GM23338 (cell line): ENCODE measurements at regions not wholly inside any gene's neighbourhood (a gene's known extent, or its start where the extent isn't known, plus 50 kb on each side); places are given as distances from the start of the nearest gene placed in this dataset.

Experiments used
- ATAC-seq: fragments of 200-7000 bp; cut with Tn5 transposase; 3 replicates; pipeline ENCODE4 v1.9.1; 2020
- DNase-seq: peaks from one replicate; pipeline ENCODE4 v3.0.0-alpha.2; 2015; ENCODE audit warnings: low spot score
- H2AFZ ChIP-seq: fragments of 200-600 bp; sonication (generic); 2 replicates; pipeline ENCODE4 v1.8.0; 2016; ENCODE audit warnings: antibody characterized with exemption, mild to moderate bottlenecking, moderate library complexity
- H3F3A ChIP-seq: fragments of 200-600 bp; sonication (generic); replicated peaks from 2 replicates; pipeline ENCODE4 v1.8.0; 2017; ENCODE audit warnings: antibody characterized with exemption, mixed run types, low read depth
- H3K27ac ChIP-seq: fragments of 200-600 bp; sonication (generic); 2 replicates; pipeline ENCODE4 v1.6.1; 2016; ENCODE audit warnings: low read depth
- H3K27me3 ChIP-seq: fragments of 200-600 bp; sonication (generic); 2 replicates; pipeline ENCODE4 v1.8.0; 2016; ENCODE audit warnings: mild to moderate bottlenecking, mixed run types, moderate library complexity; ENCODE audit not compliant: insufficient read depth
- H3K36me3 ChIP-seq: fragments of 200-600 bp; sonication (generic); 2 replicates; pipeline ENCODE4 v1.8.0; 2016; ENCODE audit warnings: mild to moderate bottlenecking; ENCODE audit not compliant: insufficient read depth
- H3K4me1 ChIP-seq: fragments of 200-600 bp; sonication (generic); 2 replicates; pipeline ENCODE4 v1.8.0; 2016; ENCODE audit warnings: mild to moderate bottlenecking, moderate library complexity; ENCODE audit not compliant: insufficient read depth
- H3K4me2 ChIP-seq: fragments of 200-600 bp; sonication (generic); 2 replicates; pipeline ENCODE4 v1.7.1; 2017; ENCODE audit warnings: mixed run types
- H3K4me3 ChIP-seq: fragments of 200-600 bp; sonication (generic); 2 replicates; pipeline ENCODE4 v1.6.1; 2016; ENCODE audit warnings: mixed run types
- H3K79me2 ChIP-seq: fragments of 200-600 bp; sonication (generic); replicated peaks from 2 replicates; pipeline ENCODE4 v1.8.0; 2017; ENCODE audit warnings: mild to moderate bottlenecking; ENCODE audit not compliant: insufficient read depth
- H3K9me2 ChIP-seq: fragments of 200-600 bp; sonication (generic); 2 replicates; pipeline ENCODE4 v1.8.0; 2017; ENCODE audit not compliant: insufficient read depth
- H4K20me1 ChIP-seq: fragments of 200-600 bp; sonication (generic); replicated peaks from 2 replicates; pipeline ENCODE4 v1.8.0; 2017; ENCODE audit warnings: mild to moderate bottlenecking; ENCODE audit not compliant: insufficient read depth
- H3K27ac Mint-ChIP-seq: 2 replicates; pipeline ENCODE4 v1.8.0; 2020; ENCODE audit warnings: inconsistent platforms, mild to moderate bottlenecking, moderate library complexity, mixed read lengths
- H3K27me3 Mint-ChIP-seq: 3 replicates; pipeline ENCODE4 v1.8.0; 2022; ENCODE audit warnings: low read depth, mild to moderate bottlenecking, moderate library complexity, mixed read lengths, inconsistent platforms; ENCODE audit not compliant: insufficient read depth, poor library complexity
- H3K36me3 Mint-ChIP-seq: 3 replicates; pipeline ENCODE4 v1.8.0; 2021; ENCODE audit warnings: low read depth, mild to moderate bottlenecking, inconsistent platforms, moderate library complexity, mixed read lengths
- H3K4me1 Mint-ChIP-seq: 3 replicates; pipeline ENCODE4 v1.8.0; 2020; ENCODE audit warnings: mild to moderate bottlenecking, inconsistent platforms, mixed read lengths
- H3K4me3 Mint-ChIP-seq: 3 replicates; pipeline ENCODE4 v1.8.0; 2021; ENCODE audit warnings: moderate library complexity, mild to moderate bottlenecking, inconsistent platforms, mixed read lengths
- H3K9me3 Mint-ChIP-seq: 3 replicates; pipeline ENCODE4 v1.8.0; 2020; ENCODE audit warnings: moderate library complexity, mild to moderate bottlenecking, inconsistent platforms, mixed read lengths
- CREB1 ChIP-seq: fragments of 250-450 bp; sonication (Bioruptor Pico); IDR thresholded peaks from 2 replicates; pipeline ENCODE4 v1.5.0; 2020; ENCODE audit warnings: low read depth, mild to moderate bottlenecking, moderate library complexity
- EZH2 ChIP-seq: fragments of 200-600 bp; sonication (generic); IDR thresholded peaks from one replicate; pipeline ENCODE4 v1.8.0; 2017; ENCODE audit warnings: antibody characterized with exemption, mild to moderate bottlenecking, low read depth; ENCODE audit not compliant: unreplicated experiment
- NANOG ChIP-seq: IDR thresholded peaks from 2 replicates; pipeline ENCODE4 v1.6.1; 2016; ENCODE audit warnings: antibody characterized with exemption, borderline replicate concordance
- STAT1 ChIP-seq: IDR thresholded peaks from one replicate; pipeline ENCODE4 v1.6.1; 2016; ENCODE audit warnings: antibody characterized with exemption; ENCODE audit not compliant: unreplicated experiment
- ZNF114 ChIP-seq: fragments of 250-450 bp; sonication (Bioruptor Pico); IDR thresholded peaks from 2 replicates; pipeline ENCODE4 v1.5.0; 2020; ENCODE audit warnings: mild to moderate bottlenecking, moderate library complexity
- ZNF462 ChIP-seq: fragments of 250-450 bp; sonication (Bioruptor Pico); IDR thresholded peaks from 2 replicates; pipeline ENCODE4 v1.5.0; 2020; ENCODE audit warnings: mild to moderate bottlenecking, moderate library complexity
- TF ChIP-seq, protein P1 (sequence below), 2 experiments: fragments of 200-600 bp in 1 of 2; sonication (generic) in 1 of 2; conservative IDR thresholded peaks; 2 replicates each; pipeline versions ENCODE4 v1.5.1 to v1.6.1; 2016 to 2017; ENCODE audit warnings: antibody characterized with exemption in 2 of 2, low read depth in 2 of 2, mild to moderate bottlenecking in 2 of 2, moderate library complexity in 1 of 2

DNA sequence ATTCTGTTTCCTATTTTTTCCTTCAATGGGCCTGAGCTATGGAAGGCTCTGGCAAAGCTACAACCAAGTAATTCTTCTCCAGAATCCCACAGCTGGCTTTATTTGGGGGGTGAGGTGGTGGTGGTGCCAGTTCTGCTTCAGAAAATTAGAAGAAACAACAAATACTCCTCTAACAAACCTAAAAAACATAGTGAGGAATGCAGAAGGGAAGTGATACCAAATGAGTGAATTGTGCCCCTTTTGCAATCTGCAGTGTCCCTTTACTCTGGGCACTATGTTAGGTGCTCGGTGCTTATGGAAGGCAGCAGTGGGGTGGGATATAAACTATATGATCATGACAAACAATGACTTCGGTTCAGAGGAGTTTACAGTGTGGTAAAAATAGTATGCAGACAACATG lies 90.4 kb upstream of the ROPN1 start:
- H3K36me3 Mint-ChIP-seq, result no peaks in the 10 kb centered on the region
- no peaks in the 10 kb centered on the region for H3K9me3 Mint-ChIP-seq
- DNase-seq, result no peak
- Histone ChIP-seq H3K4me2 (no peak overlapping the region), H3K4me1 (no peaks in the 10 kb centered on the region), H3K4me3 (no peak overlapping the region), H2AFZ (no peak overlapping the region), H3K79me2 (no peaks in the 10 kb centered on the region), H3K27ac (no peak overlapping the region), H3K36me3 (no peaks in the 10 kb centered on the region), H4K20me1 (no peaks in the 10 kb centered on the region), H3K9me2 (0 out of 2 replicates have a peak, but pooled peaks cover 4% of the 10 kb centered on the region), H3F3A (no peaks in the 10 kb centered on the region), H3K27me3 (no peaks in the 10 kb centered on the region)
- H3K4me3 Mint-ChIP-seq, result no peak overlapping the region
- peaks cover 2% of the 10 kb centered on the region for H3K27me3 Mint-ChIP-seq
- no peak for ATAC-seq
- H3K4me1 Mint-ChIP-seq, result peaks cover 7% of the 10 kb centered on the region
- no peak for TF ChIP-seq ZNF462 (CRISPR knock-in tag)
- H3K27ac Mint-ChIP-seq, result no peak overlapping the region; the same call in 1 of the 2 replicates

GRCh38 chr3:124084022-124084881 lies 92.3 kb upstream of the ROPN1 start:
- Mint-ChIP-seq H3K4me1 (peaks cover 3% of the 10 kb centered on the region), H3K9me3 (no peaks in the 10 kb centered on the region), H3K27me3 (peaks cover 2% of the 10 kb centered on the region), H3K4me3 (no peak overlapping the region), H3K36me3 (no peaks in the 10 kb centered on the region), H3K27ac (no peak overlapping the region)
- H2AFZ ChIP-seq, result no peak overlapping the region
- H3K4me2 ChIP-seq, result no peak overlapping the region
- H3K9me2 ChIP-seq, result peaks cover 7% of the 10 kb centered on the region; the same call in 1 of the 2 replicates
- H3K36me3 ChIP-seq, result no peaks in the 10 kb centered on the region
- DNase-seq (no peak), ATAC-seq (no peak)
- no peaks in the 10 kb centered on the region for H3K27me3 ChIP-seq
- H3K79me2 ChIP-seq, result no peaks in the 10 kb centered on the region
- no peak overlapping the region for H3K4me3 ChIP-seq
- H3K27ac ChIP-seq, result no peak overlapping the region
- H3F3A ChIP-seq, result no peaks in the 10 kb centered on the region
- no peaks in the 10 kb centered on the region for H3K4me1 ChIP-seq
- H4K20me1 ChIP-seq, result no peaks in the 10 kb centered on the region
- TF ChIP-seq EZH2 (no peak), NANOG (no peak), ZNF114 (CRISPR knock-in tag) (no peak), CREB1 (CRISPR knock-in tag) (no peak), STAT1 (no peak)
- TF ChIP-seq, protein P1, sequence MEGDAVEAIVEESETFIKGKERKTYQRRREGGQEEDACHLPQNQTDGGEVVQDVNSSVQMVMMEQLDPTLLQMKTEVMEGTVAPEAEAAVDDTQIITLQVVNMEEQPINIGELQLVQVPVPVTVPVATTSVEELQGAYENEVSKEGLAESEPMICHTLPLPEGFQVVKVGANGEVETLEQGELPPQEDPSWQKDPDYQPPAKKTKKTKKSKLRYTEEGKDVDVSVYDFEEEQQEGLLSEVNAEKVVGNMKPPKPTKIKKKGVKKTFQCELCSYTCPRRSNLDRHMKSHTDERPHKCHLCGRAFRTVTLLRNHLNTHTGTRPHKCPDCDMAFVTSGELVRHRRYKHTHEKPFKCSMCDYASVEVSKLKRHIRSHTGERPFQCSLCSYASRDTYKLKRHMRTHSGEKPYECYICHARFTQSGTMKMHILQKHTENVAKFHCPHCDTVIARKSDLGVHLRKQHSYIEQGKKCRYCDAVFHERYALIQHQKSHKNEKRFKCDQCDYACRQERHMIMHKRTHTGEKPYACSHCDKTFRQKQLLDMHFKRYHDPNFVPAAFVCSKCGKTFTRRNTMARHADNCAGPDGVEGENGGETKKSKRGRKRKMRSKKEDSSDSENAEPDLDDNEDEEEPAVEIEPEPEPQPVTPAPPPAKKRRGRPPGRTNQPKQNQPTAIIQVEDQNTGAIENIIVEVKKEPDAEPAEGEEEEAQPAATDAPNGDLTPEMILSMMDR (conservative IDR thresholded peaks at IDR 0.05; ENCODE audit: low read depth in 2 of 2), result no peak
